Activated naive CD8-positive, alpha-beta T cell treated with anti-CD3 and anti-CD28 coated beads, Interleukin-2, amount 10 ng/mL, durations not matched to agents 7 days and 5 days (primary cell): ENCODE measurements at regions not wholly inside any gene's neighbourhood (a gene's known extent, or its start where the extent isn't known, plus 50 kb on each side); places are given as distances from the start of the nearest gene placed in this dataset.
"Not testable (repeated sequence)": the region's sequence is repeated elsewhere in the genome, so short reads cannot be mapped to it uniquely, and the experiment has no call there.

ENCODE experiments used
- ATAC-seq: fragments of 150-1000 bp; cut with Tn5 transposase; one replicate; pipeline ENCODE4 v1.10.0; 2021; ENCODE audit warnings: low read depth, moderate library complexity
- POLR2A ChIA-PET: fragments of 350-600 bp; sonication (Branson Sonifier 250); formaldehyde crosslinking; loops from one replicate; lab custom pipeline; 2021; ENCODE audit warnings: antibody characterized with exemption; lab: Charles Lee
- DNase-seq: peaks from one replicate; pipeline ENCODE4 v3.0.0; 2021
- H3K27ac Mint-ChIP-seq: one replicate; pipeline ENCODE4 v1.8.0; 2022; ENCODE audit warnings: mild to moderate bottlenecking, mixed read lengths
- H3K27me3 Mint-ChIP-seq: one replicate; pipeline ENCODE4 v1.8.0; 2022; ENCODE audit warnings: mild to moderate bottlenecking, moderate library complexity, mixed read lengths
- H3K36me3 Mint-ChIP-seq: one replicate; pipeline ENCODE4 v1.8.0; 2021; ENCODE audit warnings: mild to moderate bottlenecking, mixed read lengths
- H3K4me1 Mint-ChIP-seq: one replicate; pipeline ENCODE4 v1.8.0; 2021; ENCODE audit warnings: mixed read lengths
- H3K4me3 Mint-ChIP-seq: one replicate; pipeline ENCODE4 v1.8.0; 2022; ENCODE audit warnings: mild to moderate bottlenecking, moderate library complexity, mixed read lengths
- H3K9me3 Mint-ChIP-seq: one replicate; pipeline ENCODE4 v1.8.0; 2021; ENCODE audit warnings: mixed read lengths

GRCh38 chr6:167416676-167417430, 92.0 kb downstream of the TTLL2 start:
- Mint-ChIP-seq H3K9me3 (no peaks in the 10 kb centered on the region), H3K27me3 (peaks cover 2% of the 10 kb centered on the region), H3K4me1 (no peaks in the 10 kb centered on the region), H3K4me3 (no peak overlapping the region), H3K27ac (no peak overlapping the region), H3K36me3 (no peaks in the 10 kb centered on the region)
- DNase-seq (no peak), ATAC-seq (no peak)
- POLR2A ChIA-PET = no interaction called here

GRCh38 chr6:167420177-167420576, 95.3 kb downstream of the TTLL2 start:
- Mint-ChIP-seq H3K27ac (no peak overlapping the region), H3K36me3 (no peaks in the 10 kb centered on the region), H3K4me1 (no peaks in the 10 kb centered on the region), H3K9me3 (no peaks in the 10 kb centered on the region), H3K4me3 (no peak overlapping the region), H3K27me3 (peaks cover 2% of the 10 kb centered on the region)
- ATAC-seq (no peak), DNase-seq (no peak)
- POLR2A ChIA-PET = no interaction called here

- H3K36me3 Mint-ChIP-seq = no peaks in the 10 kb centered on the region
- POLR2A ChIA-PET = no interaction called here
- H3K4me3 Mint-ChIP-seq = no peak overlapping the region
- no peaks in the 10 kb centered on the region for H3K9me3 Mint-ChIP-seq
- H3K27me3 Mint-ChIP-seq = peaks cover 2% of the 10 kb centered on the region
- H3K4me1 Mint-ChIP-seq = no peaks in the 10 kb centered on the region
- H3K27ac Mint-ChIP-seq = no peak overlapping the region
- ATAC-seq = no peak
- DNase-seq = no peak
Measured at GRCh38 chr6:167420858-167421766, 96.2 kb downstream of the TTLL2 start.

GRCh38 chr6:167421944-167422343, 97.1 kb downstream of the TTLL2 start:
- H3K4me3 Mint-ChIP-seq, H3K27me3 Mint-ChIP-seq, DNase-seq, H3K9me3 Mint-ChIP-seq, ATAC-seq, H3K27ac Mint-ChIP-seq, H3K4me1 Mint-ChIP-seq, POLR2A ChIA-PET, H3K36me3 Mint-ChIP-seq: not testable (repeated sequence)

- Mint-ChIP-seq H3K27me3 (peaks cover 6% of the 10 kb centered on the region), H3K4me1 (no peaks in the 10 kb centered on the region), H3K4me3 (no peak overlapping the region), H3K36me3 (no peaks in the 10 kb centered on the region), H3K9me3 (no peaks in the 10 kb centered on the region), H3K27ac (no peak overlapping the region)
- POLR2A ChIA-PET = no interaction called here
- DNase-seq (no peak), ATAC-seq (no peak)
Measured at GRCh38 chr6:167422934-167423333, 98.0 kb downstream of the TTLL2 start.

GRCh38 chr6:167424060-167424673, 99.3 kb downstream of the TTLL2 start:
- Mint-ChIP-seq H3K9me3 (no peaks in the 10 kb centered on the region), H3K36me3 (no peaks in the 10 kb centered on the region), H3K4me3 (no peak overlapping the region), H3K27me3 (peaks cover 4% of the 10 kb centered on the region), H3K27ac (no peak overlapping the region), H3K4me1 (no peaks in the 10 kb centered on the region)
- DNase-seq (no peak), ATAC-seq (no peak)
- POLR2A ChIA-PET = no interaction called here

- DNase-seq (no peak), ATAC-seq (no peak)
- Mint-ChIP-seq H3K4me3 (no peak overlapping the region), H3K4me1 (no peaks in the 10 kb centered on the region), H3K27ac (no peak overlapping the region), H3K27me3 (peaks cover 4% of the 10 kb centered on the region), H3K36me3 (no peaks in the 10 kb centered on the region), H3K9me3 (no peaks in the 10 kb centered on the region)
- POLR2A ChIA-PET = no interaction called here
Measured at GRCh38 chr6:167424700-167425099, 99.8 kb downstream of the TTLL2 start.

- Mint-ChIP-seq H3K27me3 (peaks cover 6% of the 10 kb centered on the region), H3K36me3 (no peaks in the 10 kb centered on the region), H3K4me3 (no peak overlapping the region), H3K27ac (no peak overlapping the region), H3K9me3 (no peaks in the 10 kb centered on the region), H3K4me1 (no peaks in the 10 kb centered on the region)
- DNase-seq = no peak
- POLR2A ChIA-PET = no interaction called here
- ATAC-seq = no peak
Measured at GRCh38 chr6:167426084-167426483, 101.2 kb downstream of the TTLL2 start.

GRCh38 chr6:167426651-167427050, 101.8 kb downstream of the TTLL2 start:
- H3K36me3 Mint-ChIP-seq = no peaks in the 10 kb centered on the region
- no peaks in the 10 kb centered on the region for H3K4me1 Mint-ChIP-seq
- DNase-seq (no peak), ATAC-seq (no peak)
- H3K9me3 Mint-ChIP-seq = no peaks in the 10 kb centered on the region
- H3K4me3 Mint-ChIP-seq = no peak overlapping the region
- H3K27me3 Mint-ChIP-seq = peaks cover 7% of the 10 kb centered on the region
- H3K27ac Mint-ChIP-seq = no peak overlapping the region
- POLR2A ChIA-PET = no interaction called here

GRCh38 chr6:167428664-167429333, 103.9 kb downstream of the TTLL2 start:
- H3K36me3 Mint-ChIP-seq = no peaks in the 10 kb centered on the region
- H3K4me3 Mint-ChIP-seq = no peak overlapping the region
- ATAC-seq (no peak), DNase-seq (no peak)
- H3K27ac Mint-ChIP-seq = no peak overlapping the region
- POLR2A ChIA-PET = no interaction called here
- peaks cover 8% of the 10 kb centered on the region for H3K27me3 Mint-ChIP-seq
- H3K4me1 Mint-ChIP-seq = no peaks in the 10 kb centered on the region
- no peaks in the 10 kb centered on the region for H3K9me3 Mint-ChIP-seq

GRCh38 chr6:167429353-167429752, 104.5 kb downstream of the TTLL2 start:
- no peak for DNase-seq
- Mint-ChIP-seq H3K27ac (no peak overlapping the region), H3K27me3 (peaks cover 8% of the 10 kb centered on the region), H3K36me3 (no peaks in the 10 kb centered on the region), H3K4me1 (no peaks in the 10 kb centered on the region), H3K9me3 (no peaks in the 10 kb centered on the region), H3K4me3 (no peak overlapping the region)
- no peak for ATAC-seq
- POLR2A ChIA-PET = no interaction called here

- Mint-ChIP-seq H3K36me3 (no peaks in the 10 kb centered on the region), H3K27ac (no peak overlapping the region), H3K27me3 (peaks cover 10% of the 10 kb centered on the region), H3K9me3 (no peaks in the 10 kb centered on the region), H3K4me1 (no peaks in the 10 kb centered on the region), H3K4me3 (no peak overlapping the region)
- DNase-seq = no peak
- no peak for ATAC-seq
- POLR2A ChIA-PET = no interaction called here
Measured at GRCh38 chr6:167435209-167435728, 110.4 kb downstream of the TTLL2 start.

- Mint-ChIP-seq H3K4me1 (no peaks in the 10 kb centered on the region), H3K27me3 (peaks cover 16% of the 10 kb centered on the region), H3K27ac (no peak overlapping the region), H3K4me3 (no peak overlapping the region), H3K9me3 (no peaks in the 10 kb centered on the region), H3K36me3 (no peaks in the 10 kb centered on the region)
- ATAC-seq (no peak), DNase-seq (no peak)
- POLR2A ChIA-PET = no interaction called here
Measured at GRCh38 chr6:167437888-167438484, 113.1 kb downstream of the TTLL2 start.
